GM12892 (cell line): ENCODE measurements at regions not wholly inside any gene's neighbourhood (a gene's known extent, or its start where the extent isn't known, plus 50 kb on each side); places are given as distances from the start of the nearest gene placed in this dataset.

Source experiments
- DNase-seq: peaks from one replicate; pipeline ENCODE4 v3.0.0; 2011; ENCODE audit not compliant: insufficient read length
- FAIRE-seq: peaks from 2 replicates; lab custom pipeline; 2011; peaks lifted over from hg19 to GRCh38; lab: Jason Lieb, UNC
- POLR2A ChIP-seq: IDR thresholded peaks from 2 replicates; pipeline ENCODE4 v1.6.1; 2011; ENCODE audit warnings: low read depth, low read length, control low read depth
- POLR2AphosphoS5 ChIP-seq: IDR thresholded peaks from 2 replicates; pipeline ENCODE4 v1.6.1; 2011; ENCODE audit warnings: low read depth, low read length, control low read depth
- TAF1 ChIP-seq: IDR thresholded peaks from 2 replicates; pipeline ENCODE4 v1.6.1; 2011; ENCODE audit warnings: low read depth, mild to moderate bottlenecking, control low read depth, low read length, borderline replicate concordance

DNA sequence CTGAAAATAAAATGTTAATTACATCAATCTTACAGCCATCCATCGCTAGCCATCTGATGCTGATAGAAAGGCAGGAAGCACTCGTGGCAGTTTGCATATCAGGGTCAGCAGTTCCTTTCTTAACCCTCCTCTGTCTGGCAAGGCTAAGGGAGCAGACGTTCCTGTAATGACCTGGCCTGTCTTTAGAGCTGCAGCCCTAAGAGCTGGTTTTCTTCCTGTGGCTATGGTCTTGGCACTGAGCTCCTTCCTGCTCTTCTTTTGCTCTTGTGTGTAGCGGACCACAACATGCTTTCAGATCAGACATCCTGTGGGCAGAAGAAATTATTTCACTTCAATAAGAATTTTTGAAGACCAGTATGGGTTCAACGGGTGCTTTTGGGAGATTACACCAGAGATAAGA, 170.4 kb downstream of the DAD1 start:
- DNase-seq (peak; percentile 26), FAIRE-seq (no peak)
- TF ChIP-seq POLR2AphosphoS5 (no peak), TAF1 (no peak), POLR2A (no peak)

DNA sequence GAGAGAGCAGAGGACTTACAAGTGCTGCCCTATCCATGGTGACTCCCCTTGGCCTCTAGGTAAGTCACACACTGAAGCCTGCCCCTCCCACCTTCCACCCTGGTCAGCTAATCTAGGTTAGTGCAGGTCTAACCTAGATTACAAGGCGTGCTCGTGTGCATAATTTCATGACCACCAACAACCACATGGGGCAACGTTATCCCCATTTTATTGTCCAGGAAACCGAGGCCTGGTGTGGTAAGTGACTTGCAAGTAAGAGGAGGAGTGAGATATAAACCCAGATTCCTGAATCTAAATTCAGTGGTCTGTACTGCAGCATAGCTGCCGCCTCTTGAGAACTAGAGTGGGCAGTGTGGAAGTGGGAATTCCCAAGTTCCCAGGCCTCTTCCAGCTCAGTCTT, 171.1 kb downstream of the DAD1 start:
- FAIRE-seq (no peak), DNase-seq (no peak)
- TF ChIP-seq TAF1 (no peak), POLR2AphosphoS5 (no peak), POLR2A (no peak)

DNA sequence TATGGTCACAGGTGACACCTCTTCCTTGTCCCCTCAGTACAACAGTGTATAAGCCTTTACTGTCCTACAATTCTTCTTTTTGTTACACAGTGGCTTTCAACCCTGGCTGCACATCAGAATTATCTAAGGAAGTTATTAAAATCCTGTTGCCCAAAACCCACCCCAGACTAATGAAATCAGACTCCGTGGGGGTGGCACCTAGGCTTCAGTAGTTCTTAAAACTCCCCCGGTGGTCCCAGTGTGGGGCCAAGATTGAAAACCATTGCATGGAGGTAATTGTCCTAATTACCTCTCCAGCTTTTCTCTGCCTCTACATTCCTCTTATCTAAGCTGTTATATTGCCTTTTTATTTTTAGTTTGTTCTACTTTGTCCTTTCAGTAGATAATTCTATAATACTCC, 172.8 kb downstream of the DAD1 start:
- no peak for FAIRE-seq
- TF ChIP-seq TAF1: no peak
- no peak for TF ChIP-seq POLR2A
- TF ChIP-seq POLR2AphosphoS5: no peak
- DNase-seq: no peak

DNA sequence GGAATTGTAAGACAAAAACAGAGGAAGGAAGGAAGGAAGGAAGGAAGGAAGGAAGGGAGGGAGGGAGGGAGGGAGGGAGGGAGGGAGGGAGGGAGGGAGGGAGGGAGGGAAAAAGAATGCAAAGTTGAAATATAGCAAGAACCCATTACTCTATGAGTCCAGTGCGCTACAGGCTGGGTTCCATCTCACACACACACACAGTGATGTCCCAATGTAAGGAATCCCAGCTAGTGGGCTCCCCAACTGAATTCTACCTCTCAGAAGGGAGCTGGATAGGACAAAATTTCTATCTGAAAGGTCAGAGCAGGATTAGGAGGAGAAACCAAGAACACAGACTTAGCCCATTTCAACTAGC, 173.4 kb downstream of the DAD1 start:
- DNase-seq (no peak), FAIRE-seq (no peak)
- TF ChIP-seq POLR2A: no peak
- TF ChIP-seq TAF1: no peak
- TF ChIP-seq POLR2AphosphoS5: no peak

- TF ChIP-seq POLR2A: no peak
- no peak for TF ChIP-seq TAF1
- TF ChIP-seq POLR2AphosphoS5: no peak
- no peak for FAIRE-seq
Measured at GRCh38 chr14:22414876-22415604, 174.0 kb downstream of the DAD1 start.

GRCh38 chr14:22412926-22413411, 176.1 kb downstream of the DAD1 start:
- no peak for FAIRE-seq
- no peak for TF ChIP-seq TAF1
- no peak for TF ChIP-seq POLR2A
- no peak for TF ChIP-seq POLR2AphosphoS5
- DNase-seq: no peak

More at GRCh38 chr14:22414876-22415604, 174.0 kb downstream of the DAD1 start:
- no peak for DNase-seq

DNA sequence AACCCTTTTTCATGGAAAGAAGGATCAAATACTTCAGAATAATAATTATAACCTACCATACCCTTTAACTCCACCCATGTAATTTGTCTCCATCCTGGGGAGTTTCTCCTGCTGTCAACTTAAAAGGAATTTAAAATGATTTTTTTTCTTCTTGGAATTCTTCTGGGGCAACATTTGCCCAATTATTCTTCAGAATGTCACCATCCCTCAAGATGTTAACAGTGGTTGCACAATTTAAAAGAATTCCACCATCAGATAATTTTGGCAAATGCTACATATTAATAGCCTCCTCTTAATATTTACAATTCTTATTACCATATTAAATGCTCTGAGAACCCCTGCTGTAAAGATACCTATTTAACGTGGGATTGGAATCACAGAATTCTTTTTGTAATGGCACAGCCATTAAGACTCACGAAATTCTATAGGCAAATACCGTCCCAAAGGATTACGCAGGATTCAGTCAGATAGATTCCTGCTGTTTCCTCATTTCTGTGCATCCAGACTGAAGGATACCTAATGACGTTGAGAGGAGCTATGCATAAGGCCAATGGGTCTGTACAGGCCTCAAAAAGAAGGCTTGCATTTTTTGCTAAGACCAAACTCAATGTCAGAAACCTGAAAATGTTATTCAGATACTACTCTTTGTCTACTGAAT, 177.5 kb downstream of the DAD1 start:
- TF ChIP-seq TAF1 (no peak), POLR2A (no peak), POLR2AphosphoS5 (no peak)
- no peak for FAIRE-seq
- no peak for DNase-seq

GRCh38 chr14:22410497-22410896, 178.5 kb downstream of the DAD1 start:
- no peak for FAIRE-seq
- TF ChIP-seq TAF1 (no peak), POLR2AphosphoS5 (no peak), POLR2A (no peak)
- DNase-seq: no peak

DNA sequence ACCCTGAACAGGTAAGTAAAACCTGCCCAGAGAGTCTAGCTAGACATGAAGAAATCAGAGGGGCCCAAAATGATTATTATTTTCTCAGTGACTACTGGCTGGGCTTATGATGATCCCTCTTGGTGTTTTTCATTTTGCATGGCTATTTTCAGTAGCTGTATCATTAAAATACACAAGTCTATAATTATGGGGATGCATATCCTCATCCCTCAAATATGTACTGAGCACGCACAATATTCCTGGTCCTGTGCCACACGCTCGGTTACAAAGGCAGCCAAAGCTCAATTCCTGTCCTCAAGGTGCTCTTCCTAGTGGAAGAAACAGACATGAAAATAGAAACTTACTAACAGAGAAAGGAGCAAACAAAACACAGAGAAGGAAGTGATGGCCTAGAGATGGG, 180.0 kb downstream of the DAD1 start:
- no peak for FAIRE-seq
- no peak for TF ChIP-seq POLR2AphosphoS5
- TF ChIP-seq TAF1: no peak
- no peak for TF ChIP-seq POLR2A
- no peak for DNase-seq

- no peak for DNase-seq
- FAIRE-seq: no peak
- no peak for TF ChIP-seq POLR2A
Measured at GRCh38 chr14:22408547-22408946, 180.5 kb downstream of the DAD1 start.

GRCh38 chr14:22407033-22407432, 182.0 kb downstream of the DAD1 start:
- DNase-seq: no peak
- TF ChIP-seq POLR2AphosphoS5 (no peak), TAF1 (no peak), POLR2A (no peak)
- FAIRE-seq: no peak

GRCh38 chr14:22405201-22405600, 183.8 kb downstream of the DAD1 start:
- TF ChIP-seq POLR2AphosphoS5: no peak
- TF ChIP-seq POLR2A: no peak
- TF ChIP-seq TAF1: no peak
- FAIRE-seq (no peak), DNase-seq (no peak)
